ENCODE measurements at regions not wholly inside any gene's neighbourhood (a gene's known extent, or its start where the extent isn't known, plus 50 kb on each side); places are given as distances from the start of the nearest gene placed in this dataset.
"Not testable (repeated sequence)": the region's sequence is repeated elsewhere in the genome, so short reads cannot be mapped to it uniquely, and the experiment has no call there.

DNA sequence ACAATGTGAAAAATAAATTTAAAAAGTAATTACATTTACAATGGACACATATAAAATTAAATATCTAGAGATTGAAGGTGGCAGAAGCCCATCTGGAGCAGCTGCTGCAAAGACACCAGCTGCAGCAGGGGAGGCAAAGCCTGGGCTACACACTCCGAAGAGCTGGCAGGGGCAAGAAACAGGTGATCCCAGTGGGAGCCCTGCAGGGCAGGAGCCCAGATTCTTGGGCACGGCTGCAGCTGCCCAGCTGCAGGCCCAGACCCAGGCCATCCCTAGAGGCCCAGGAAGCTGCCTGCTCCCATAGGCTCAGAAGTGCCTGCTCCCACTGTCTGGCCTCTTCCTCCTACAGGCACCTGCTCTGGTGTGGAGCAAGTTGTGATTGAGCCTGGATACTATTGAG lies 1547.9 kb upstream of the SPRY2 start:
- FAIRE-seq, result no peak

DNA sequence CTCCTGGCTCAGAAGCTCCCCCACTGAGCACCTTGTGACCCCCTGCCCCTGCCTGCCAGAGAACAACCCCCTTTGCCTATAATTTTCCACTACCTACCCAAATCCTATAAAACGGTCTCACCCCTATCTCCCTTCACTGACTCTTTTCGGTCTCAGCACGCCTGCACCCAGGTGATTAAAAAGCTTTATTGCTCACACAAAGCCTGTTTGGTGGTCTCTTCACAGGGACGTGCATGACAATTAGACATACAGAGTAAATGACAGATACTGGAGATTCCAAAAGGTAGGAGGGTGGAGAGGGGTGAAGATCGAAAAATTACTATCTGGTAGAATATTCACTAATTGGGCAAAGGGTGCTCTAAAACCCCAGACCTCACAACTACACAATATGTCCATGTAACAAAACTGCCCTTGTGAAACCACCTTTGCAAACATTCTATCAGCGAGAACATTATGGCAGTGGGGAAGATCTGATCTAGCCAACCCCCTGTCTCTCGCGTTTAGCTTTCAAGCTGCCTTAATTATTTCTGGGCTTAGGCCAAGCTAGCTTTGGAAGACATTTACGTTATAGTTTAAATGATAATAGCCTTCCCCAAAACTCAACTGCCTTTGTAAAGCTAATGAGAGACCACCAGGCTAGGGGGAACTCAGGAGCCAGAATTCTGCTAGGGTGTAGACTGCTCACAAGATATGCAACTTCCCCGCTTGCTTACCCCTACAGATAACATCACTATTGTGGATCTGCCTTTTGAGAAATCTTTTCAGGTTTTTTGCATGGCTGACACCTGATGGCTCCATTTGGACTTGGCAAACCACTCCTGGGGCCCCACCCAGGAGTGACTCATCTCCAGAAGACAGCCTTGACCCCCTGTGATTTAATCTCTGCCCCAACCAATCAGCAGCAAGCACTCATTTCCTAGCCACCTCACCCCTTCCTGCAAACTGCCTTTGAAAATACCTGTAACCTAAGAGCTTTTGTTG lies 1534.0 kb upstream of the SPRY2 start:
- FAIRE-seq, result no peak

DNA sequence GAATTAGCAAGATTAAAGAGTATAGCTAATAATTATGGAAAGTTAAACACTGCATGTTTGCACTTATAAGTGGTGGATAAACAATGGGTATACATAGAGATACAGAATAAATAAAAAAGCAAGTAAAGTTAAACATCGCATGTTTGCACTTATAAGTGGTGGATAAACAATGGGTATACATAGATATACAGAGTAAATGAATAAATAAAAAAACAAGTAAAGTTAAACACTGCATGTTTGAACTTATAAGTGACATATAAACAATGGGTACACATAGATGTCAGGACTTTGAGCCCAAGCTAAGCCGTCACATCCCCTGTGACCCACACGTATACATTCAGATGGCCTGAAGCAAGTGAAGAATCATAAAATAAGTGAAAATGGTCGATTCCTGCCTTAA lies 1533.3 kb upstream of the SPRY2 start:
- no peak for FAIRE-seq

DNA sequence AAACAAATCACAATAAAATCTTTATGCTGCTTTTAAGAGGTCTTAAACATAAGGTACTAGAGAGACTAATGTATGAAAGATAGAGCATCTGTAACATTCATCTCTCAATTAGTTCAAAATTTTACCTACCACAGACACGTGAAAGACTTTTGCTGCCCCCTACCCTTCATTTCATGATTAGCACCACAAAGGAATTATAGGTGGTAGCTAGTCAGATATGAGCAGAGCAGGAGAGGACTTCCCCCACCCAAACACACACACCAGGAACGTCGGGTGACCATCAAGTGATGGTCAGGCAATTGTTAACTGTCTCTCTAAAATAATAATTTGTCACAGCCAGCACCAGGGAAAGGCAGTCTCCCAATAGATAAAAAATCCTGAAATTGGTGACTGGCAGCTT lies 1531.7 kb upstream of the SPRY2 start:
- FAIRE-seq, result no peak

DNA sequence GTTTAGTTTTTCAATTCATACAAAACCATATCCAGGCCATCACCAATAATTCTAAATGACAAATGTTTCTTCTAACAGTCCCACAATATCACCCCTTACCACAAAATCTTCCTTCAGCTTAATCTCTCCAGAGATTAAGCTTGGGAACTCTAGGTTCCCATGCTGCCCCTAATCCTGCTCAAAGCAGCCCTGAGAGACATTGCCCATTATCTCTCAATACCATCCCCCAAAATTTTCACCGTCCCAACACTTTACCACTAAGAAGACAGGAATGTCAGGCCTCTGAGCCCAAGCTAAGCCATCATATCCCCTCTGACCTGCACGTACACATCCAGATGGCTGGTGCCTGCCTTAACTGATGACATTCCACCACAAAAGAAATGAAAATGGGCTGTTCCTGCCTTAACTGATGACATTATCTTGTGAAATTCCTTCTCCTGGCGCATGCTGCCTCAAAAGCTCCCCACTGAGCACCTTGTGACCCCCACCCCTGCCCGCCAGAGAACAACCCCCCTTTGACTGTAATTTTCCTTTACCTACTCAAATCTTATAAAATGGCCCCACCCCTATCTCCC lies 1530.9 kb upstream of the SPRY2 start:
- not testable (repeated sequence) for FAIRE-seq

DNA sequence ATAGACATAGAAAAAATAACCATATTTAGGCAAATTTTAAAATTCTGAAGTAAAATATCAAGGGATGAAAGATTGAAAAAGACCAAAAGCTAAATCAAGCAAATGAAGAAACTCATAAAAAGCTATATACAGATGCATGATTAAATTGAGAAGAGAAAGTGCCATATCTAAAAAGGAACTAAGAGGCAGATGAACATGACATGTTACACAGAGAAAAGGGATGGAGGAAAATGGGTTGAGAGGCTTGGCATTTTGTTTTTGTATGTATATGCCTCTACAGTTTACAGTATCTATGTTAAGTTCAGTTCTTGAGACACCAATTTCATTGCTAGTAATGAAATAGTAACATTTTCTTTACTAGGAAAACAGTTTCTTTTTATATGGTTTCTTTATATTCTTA lies 1507.4 kb upstream of the SPRY2 start:
- no peak for FAIRE-seq

DNA sequence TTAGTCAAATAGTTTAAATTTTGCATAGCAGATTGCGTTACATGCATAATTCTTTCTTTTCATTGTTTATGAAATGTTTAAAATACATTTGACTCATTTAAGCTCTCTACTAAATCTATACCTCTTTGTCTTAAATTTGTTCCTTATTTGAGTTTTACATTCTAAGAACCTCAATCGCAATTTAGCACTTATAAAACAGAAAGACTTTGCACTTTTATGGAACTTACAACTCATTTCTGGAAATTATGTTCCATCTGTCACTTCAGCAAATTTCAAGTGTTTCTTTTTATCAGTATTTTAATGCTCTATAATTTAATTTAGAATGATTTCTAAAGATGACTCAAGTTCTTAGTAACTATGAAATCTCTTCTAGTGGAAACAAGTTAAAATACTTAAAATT lies 1505.8 kb upstream of the SPRY2 start:
- FAIRE-seq, result no peak

DNA sequence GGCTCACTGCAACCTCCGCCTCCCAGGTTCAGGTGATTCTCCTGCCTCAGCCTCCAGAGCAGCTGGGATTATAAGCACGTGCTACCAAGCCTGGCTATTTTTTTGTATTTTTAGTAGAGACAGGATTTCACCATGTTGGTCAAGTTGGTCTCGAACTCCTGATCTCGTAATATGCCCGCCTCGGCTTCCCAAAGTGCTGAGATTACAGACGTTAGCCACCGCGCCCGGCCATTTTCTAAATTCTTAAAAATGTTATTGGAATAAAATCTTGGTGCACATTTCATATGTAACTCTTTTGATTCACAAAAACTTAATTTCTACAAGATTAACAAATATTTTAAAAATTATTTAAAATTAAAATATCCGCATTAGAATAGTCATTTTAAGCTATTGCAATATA lies 1480.3 kb upstream of the SPRY2 start:
- FAIRE-seq, result no peak

DNA sequence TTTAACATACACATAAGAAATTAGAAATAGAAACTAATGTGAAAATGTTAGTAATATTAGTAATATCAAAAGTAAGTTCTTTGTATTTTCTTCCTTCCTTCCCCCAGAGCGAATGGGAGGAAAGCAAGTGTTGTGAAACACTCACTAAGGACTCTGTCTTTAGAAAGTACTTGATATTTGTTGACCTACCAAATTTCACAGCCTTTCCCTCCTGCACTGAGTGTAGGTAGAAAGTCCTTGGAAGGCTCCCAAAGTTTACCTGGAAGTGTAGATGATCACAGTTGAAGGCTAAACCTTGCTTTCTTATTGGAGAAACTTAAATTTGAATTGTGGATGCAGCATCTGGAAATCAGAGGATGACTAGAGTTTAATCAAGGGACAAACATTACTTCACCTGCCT lies 1459.5 kb upstream of the SPRY2 start:
- FAIRE-seq, result no peak

DNA sequence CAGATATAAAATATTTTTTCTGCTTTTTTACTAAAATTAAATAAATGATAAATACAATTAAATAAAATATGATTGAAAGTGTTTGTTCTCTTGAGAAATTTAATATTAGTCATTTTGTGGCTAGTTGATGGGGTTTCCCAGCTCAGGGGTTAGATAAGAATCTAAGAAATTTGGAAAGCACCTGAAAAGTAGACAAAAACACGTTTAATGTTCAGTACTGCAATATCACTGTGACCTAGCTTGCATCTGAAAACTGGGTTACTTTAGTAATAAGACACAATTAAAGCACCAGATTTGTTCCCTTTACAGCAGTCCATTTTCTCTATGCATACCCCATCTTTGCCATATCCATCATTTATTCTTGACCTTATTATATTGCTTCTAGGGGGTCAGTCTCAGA lies 1454.8 kb upstream of the SPRY2 start:
- no peak for FAIRE-seq

DNA sequence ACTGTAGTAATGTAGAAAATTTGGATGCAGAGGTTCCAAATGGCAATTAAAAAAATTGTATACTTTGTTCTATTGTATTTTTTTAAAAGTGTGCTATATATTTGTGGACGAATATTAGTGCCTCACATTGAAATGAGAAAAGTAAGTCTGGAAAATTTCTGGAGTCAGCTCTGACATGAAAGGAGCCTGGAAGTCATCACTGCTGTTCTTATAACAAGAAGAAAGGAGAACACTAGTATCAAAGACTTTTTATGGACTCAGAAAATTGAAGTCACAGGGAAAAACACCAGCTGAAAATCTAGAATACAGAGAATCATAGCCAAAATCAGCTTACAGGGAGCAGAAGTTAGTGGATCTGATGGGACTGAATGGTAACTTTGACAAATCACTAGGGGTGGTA lies 1450.7 kb upstream of the SPRY2 start:
- no peak for FAIRE-seq

DNA sequence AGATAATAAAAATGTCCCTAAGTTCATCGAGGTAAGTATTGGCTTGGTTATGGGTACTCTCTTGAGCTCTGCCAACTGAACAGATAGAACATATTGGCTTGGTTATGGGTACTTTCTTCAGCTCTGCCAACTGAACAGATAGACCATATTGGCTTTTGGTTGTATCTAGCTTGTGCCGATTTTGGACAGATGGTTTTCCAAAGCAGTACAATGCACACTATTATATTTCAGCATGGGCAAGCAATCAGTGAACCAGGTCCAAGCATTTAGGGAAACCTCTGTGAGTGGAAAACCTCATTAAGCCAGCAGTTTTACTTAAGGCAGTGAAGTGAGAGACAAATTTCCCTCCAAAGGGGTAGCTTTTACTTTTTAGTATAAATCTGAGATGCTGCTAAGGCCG lies 1440.5 kb upstream of the SPRY2 start:
- no peak for FAIRE-seq

DNA sequence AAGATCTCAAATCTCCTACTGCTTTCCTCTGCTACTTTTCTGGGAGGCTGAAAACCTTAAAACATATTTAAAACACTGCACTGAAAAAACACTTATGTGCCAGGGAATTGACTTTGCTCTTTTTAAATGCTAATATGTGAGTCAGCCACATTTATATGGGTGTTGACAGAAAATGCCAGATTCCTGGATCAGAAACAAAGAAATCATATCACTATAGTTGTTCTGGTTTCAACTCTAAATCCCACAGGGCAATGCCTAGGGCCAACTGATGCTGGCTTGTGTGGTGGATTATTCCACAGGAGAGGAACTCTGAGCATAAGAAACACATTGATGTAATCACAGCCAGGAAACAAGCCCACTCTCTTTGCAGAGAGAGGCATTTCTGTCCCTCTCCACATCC lies 1439.0 kb upstream of the SPRY2 start:
- no peak for FAIRE-seq

DNA sequence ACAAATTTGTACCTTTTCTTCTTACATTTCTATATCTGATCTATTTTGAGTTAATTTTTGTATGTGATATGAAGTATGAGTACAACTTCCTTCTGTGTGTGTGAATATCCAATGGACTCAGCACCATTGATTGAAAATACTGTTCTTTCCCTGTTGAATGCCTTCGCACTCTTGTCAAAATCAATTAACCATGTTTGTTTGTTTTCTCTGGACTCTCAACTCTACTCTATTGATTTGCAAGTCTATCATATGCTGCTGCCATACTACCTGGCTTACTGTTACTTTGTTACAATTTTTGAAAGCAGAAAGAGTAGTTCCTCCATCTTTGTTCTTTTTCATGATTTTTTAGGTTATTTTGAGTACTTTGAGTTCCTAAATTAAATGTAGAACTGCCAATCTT lies 1437.4 kb upstream of the SPRY2 start:
- no peak for FAIRE-seq

DNA sequence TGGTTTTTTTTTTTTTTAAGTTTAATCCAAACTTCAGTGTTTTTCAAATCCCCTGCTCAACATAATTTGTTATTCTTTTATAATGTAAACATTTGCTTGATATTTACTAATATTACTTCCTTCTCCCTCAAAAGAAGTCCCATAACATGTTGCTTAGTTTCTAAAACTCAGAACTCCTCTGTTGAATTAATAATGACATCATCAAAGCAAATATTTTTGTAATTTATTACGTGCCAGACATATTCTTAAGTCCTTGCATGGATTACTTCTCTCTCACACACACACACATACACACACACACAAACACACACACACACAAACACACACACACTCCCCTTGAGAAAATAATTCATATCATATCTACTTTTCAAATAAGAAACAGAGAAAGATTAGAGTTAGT lies 1432.3 kb upstream of the SPRY2 start:
- no peak for FAIRE-seq

DNA sequence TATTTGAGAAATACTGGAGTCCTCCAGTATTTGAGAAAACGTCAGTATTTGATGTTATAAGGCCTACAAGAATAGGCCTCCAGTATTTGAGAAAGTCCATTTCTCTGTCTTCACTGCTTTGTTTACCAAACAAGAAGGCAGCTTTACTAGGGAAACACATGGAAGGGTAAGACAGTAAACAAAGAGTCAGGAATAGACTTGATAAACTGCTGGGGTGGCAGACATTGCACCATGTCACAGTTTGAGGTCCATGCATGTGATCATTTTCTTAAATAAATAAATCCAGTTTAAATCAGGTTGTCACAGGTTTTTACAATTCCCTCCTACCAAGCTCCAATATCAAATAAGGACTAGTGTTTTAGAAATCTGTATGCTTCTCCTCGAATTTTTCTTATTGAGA lies 1431.0 kb upstream of the SPRY2 start:
- no peak for FAIRE-seq

DNA sequence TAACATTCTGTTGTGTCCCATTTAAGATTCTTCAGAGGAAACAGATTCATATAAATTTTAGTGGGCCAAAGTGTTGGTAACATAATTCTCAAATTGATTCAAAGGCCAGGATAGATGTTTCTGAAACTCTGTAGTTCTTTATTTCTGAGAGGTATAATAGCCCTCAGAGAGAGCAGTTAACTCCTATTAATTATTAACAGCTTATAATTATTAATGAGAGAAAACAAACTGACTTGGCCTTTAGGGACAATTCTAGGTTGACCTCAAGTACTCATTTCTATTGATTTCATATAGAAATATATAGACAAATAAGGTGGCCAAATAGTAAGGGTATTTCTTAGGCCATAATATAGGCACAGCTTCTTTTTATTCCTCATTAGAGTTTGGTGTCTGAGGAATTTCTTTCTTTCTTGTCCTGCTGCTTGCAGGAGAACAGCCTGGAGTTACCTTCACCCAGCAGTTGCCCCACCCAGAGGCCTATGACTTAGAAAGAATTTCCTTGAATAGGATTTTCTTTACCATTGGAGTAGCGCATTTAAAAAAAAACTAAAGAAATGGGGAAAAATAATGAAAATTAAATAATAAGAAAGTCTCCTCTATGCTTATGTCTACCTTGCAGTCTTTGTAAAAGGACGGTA lies 1430.1 kb upstream of the SPRY2 start:
- FAIRE-seq, result no peak

DNA sequence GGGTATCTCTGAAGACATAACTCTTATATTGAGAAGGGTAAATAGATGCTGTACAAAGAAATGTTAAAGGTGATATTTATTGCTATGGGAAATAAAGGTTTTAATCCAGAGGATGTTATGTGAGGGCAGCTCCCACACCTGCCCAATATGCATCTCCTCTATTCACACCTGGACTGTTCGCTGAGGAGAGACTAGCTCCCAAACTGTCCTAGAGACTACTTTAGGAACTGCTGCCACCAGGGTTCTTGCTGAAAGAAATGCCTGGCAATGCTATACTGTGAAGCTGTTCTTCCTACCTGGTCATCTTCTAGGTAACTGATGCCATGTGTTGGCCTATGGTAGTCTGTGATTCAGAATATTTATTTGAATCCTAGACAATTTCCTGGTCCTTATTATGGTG lies 1421.5 kb upstream of the SPRY2 start:
- no peak for FAIRE-seq

DNA sequence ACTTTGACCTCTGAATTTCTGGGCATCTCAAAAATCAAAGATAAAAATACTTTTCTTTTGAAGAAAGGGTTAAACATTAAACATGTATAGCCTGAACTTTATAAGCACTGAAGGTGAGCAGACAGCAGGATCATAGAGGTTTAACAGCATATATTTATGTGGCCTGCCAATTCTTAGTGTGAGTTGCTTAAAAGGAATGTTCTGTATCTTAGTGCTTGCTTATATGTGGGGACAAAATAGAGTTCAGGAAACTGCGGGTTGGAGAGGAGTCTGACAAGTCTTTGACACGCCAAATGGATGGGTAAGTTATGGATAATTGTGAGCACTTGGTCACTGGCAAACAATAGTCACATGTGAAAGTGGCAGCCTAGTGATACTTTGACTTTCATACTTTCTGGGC lies 1419.4 kb upstream of the SPRY2 start:
- no peak for FAIRE-seq

DNA sequence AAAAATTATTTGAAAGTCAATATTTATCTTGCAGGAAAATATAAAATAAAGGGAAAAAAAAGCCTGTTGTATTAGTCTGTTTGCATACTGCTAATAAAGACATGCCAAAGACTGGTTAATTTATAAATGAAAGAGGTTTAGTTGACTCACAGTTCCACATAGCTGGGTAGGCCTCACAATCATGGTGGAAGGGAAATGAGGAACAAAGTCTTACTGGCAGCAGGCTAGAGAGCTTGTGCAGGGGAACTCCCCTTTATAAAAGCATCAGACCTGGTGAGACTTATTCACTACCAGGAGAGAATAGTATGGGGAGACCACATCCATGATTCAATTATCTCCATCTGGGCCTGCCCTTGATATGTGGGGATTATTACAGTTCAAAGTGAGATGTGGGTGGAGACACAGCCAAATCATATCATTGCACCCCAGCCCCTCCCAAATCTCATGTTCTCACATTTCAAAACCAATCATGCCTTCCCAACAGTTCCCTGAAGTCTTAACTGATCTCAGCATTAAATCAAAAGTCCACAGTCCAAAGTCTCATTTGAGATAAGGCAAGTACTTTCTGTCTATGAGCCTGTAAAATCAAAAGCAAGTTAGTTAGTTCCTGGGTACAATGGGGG lies 1416.5 kb upstream of the SPRY2 start:
- no peak for FAIRE-seq

DNA sequence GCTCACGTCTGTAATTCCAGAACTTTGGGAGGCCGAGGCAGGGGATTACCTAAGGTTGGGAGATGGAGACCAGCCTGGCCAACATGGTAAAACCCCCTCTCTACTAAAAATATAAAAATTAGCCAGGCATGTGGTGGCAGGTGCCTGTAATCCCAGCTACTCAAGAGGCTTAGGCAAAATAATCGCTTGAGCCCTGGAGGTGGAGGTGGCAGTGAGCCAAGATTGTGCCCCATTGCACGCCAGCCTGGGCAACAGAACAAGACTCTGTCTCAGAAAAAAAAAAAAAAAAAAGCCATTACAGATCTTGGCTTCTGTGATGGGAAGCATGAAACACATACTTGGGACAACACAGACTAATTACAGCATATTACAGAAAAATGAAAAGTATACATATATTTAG lies 1404.5 kb upstream of the SPRY2 start:
- FAIRE-seq, result no peak

DNA sequence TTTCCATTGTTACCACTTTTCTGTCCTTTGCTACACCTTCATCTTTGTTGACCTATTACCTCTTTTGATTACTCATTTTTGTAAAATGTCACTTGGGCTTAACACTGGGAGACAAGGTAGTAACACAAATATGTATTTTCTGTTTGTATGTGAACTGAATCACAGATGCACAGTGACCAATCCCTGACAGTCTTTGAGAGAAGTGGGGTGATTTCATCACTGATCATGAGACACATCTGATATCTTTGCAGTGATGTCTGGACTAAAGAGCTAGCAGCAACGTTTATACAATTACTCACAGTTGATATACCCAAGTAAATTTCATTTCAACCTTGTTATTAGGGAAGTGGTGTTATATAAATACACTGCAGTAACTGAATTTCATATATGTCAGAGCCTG lies 1397.4 kb upstream of the SPRY2 start:
- no peak for FAIRE-seq

DNA sequence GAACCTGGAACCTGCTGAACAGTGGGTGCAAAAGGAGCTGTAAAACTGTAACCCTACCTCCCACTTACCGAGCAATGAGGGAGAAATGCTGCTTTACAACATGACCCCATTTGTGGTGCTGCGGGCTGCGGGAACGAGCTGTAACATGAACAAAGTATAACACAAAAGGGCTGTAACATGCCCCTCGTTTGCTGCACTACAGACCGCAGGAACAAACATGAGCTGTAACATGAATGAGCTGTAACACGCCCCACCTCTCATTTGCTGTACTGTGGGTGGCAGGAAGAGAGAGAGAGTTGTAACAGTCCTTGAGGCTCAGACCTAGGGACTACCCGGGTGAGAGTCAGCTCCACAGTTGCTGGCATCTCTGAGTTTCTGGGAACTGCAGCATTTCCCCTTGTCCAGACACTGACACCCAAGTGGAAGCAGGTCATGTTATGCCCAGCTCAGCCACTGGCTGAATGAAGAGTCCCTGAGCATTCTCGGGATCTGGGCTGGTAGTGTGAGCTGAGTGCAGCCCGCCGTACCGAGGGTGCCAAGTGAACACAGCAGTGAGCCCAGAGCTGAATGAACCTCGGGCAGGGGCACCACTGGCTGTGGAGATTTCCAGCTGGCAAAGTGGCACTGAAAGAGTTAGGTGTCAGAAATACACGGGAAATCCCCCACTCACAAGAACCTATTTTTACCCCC lies 1385.3 kb upstream of the SPRY2 start:
- no peak for FAIRE-seq

All from G401.6 (cell line).